Activated CD4-positive, alpha-beta T cell treated with anti-CD3 and anti-CD28 coated beads for 36 hours (primary cell): ENCODE measurements at regions not wholly inside any gene's neighbourhood (a gene's known extent, or its start where the extent isn't known, plus 50 kb on each side); places are given as distances from the start of the nearest gene placed in this dataset.

Experiments used
- ATAC-seq: fragments of 200-7000 bp; cut with Tn5 transposase; one replicate; pipeline ENCODE4 v1.10.0; 2021; ENCODE audit warnings: mild to moderate bottlenecking, moderate library complexity
- CTCF ChIA-PET: fragments of 350-600 bp; sonication (Branson Sonifier 250); formaldehyde crosslinking; loops from one replicate; lab custom pipeline; 2021; ENCODE audit warnings: antibody characterized with exemption; lab: Charles Lee
- POLR2A ChIA-PET: fragments of 350-600 bp; sonication (Branson Sonifier 250); formaldehyde crosslinking; loops from one replicate; lab custom pipeline; 2021; ENCODE audit warnings: antibody characterized with exemption, inconsistent platforms; lab: Charles Lee
- DNase-seq: peaks from one replicate; pipeline ENCODE4 v3.0.0-alpha.2; 2020
- H3K27ac Mint-ChIP-seq: one replicate; pipeline ENCODE4 v1.8.0; 2021; ENCODE audit warnings: mixed read lengths
- H3K27me3 Mint-ChIP-seq: one replicate; pipeline ENCODE4 v1.8.0; 2021; ENCODE audit warnings: mixed read lengths
- H3K36me3 Mint-ChIP-seq: one replicate; pipeline ENCODE4 v1.8.0; 2021; ENCODE audit warnings: low read depth, mixed read lengths
- H3K4me1 Mint-ChIP-seq: one replicate; pipeline ENCODE4 v1.8.0; 2021; ENCODE audit warnings: mixed read lengths
- H3K4me3 Mint-ChIP-seq: one replicate; pipeline ENCODE4 v1.8.0; 2021; ENCODE audit warnings: mild to moderate bottlenecking, moderate library complexity, mixed read lengths
- H3K9me3 Mint-ChIP-seq: one replicate; pipeline ENCODE4 v1.8.0; 2021; ENCODE audit warnings: low read depth, mixed read lengths
- intact Hi-C, 2 experiments: fragments of 100-400 bp; cut with DNase I in 1 of 2; cut with micrococcal nuclease in 1 of 2; formaldehyde crosslinking; loops; one replicate each; pipeline versions ENCODE4 v1.14.2 to v1.15.1; 2022 to 2024; cut with DNase I, micrococcal nuclease

- CTCF ChIA-PET: interaction anchor here (0.8 kb wide), 1 partner anchor 203 kb away, joined by 3 read pairs; no protein-coding TSS in a partner anchor
- H3K27me3 Mint-ChIP-seq: no peaks in the 10 kb centered on the region
- no peaks in the 10 kb centered on the region for H3K9me3 Mint-ChIP-seq
- DNase-seq: no peak
- H3K4me1 Mint-ChIP-seq: peaks cover 22% of the 10 kb centered on the region
- no peaks in the 10 kb centered on the region for H3K36me3 Mint-ChIP-seq
- no peak overlapping the region for H3K27ac Mint-ChIP-seq
- intact Hi-C loops: loop anchor here in 1 of 2 experiments (10.0 kb wide), 1 partner anchor 82 kb away; no protein-coding TSS in a partner anchor
- no peak for ATAC-seq
- POLR2A ChIA-PET: no interaction called here
- H3K4me3 Mint-ChIP-seq: no peak overlapping the region
Observed at GRCh38 chr21:35216996-35217395, 167.9 kb upstream of the RUNX1 start.

DNA sequence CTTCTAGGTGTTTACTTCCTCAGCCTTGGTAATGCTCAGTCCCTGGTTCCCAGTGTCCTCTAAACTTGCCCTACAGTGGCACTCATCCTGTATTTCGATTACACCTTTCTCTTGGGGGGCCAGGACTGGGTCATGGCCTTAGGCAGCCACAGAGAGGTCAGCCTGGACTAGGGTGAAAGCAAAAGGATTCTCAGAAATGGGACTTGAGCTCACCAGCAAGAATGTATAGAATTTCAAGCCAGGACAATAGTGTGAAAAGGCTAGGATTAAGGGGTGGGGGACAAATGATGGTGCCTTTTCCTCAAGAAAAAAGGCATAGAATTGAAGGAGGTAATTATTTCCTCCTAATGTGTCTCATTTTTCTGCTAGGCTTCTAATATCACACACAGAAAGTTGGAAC is 166.8 kb upstream of the RUNX1 start:
- ChIA-PET POLR2A (no interaction called here), CTCF (interaction anchor here (0.7 to 3.1 kb wide), 2 partner anchors 11 to 706 kb away, joined by 3 to 14 read pairs; no protein-coding TSS in a partner anchor)
- DNase-seq (no peak), ATAC-seq (no peak)
- Mint-ChIP-seq H3K27ac (no peak overlapping the region), H3K9me3 (no peaks in the 10 kb centered on the region), H3K4me3 (no peak overlapping the region), H3K27me3 (no peaks in the 10 kb centered on the region), H3K36me3 (no peaks in the 10 kb centered on the region), H3K4me1 (peaks cover 16% of the 10 kb centered on the region)
- intact Hi-C loops: loop anchor here in 1 of 2 experiments (10.0 kb wide), 1 partner anchor 81 kb away; no protein-coding TSS in a partner anchor

DNA sequence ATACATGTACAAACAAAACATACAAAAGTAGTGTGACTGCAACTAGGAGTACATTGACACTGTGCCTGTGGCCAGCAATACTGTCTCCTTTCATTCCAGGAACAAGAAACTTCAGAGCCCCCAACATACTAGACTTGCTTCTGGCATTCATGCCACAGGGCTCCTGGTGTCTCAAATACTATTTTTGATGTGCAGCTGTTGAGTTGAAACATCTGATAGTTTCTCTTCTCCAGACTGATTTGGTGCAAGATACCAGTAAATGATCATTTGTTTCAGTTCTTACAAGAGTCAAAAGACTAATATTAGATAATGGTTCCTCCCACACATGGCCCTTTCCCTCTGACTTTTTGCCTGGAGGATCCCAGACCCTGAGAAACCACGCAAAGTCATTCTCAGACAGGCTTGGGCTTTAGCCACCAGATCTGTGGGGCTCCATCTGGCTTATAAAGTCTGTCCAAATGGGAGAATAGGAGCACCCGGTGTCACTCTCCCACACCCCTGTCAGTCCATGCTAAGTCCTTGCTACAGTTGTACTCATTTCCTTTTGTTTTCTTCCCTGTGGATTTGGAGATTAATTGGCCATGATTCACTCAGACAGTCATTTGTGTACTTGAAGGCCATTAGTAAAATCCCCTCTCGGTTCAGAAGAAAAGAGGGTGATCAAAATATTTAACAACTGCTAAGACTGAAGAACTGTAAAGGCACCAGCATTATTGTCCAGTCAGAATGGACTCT is 163.5 kb upstream of the RUNX1 start:
- no peaks in the 10 kb centered on the region for H3K27me3 Mint-ChIP-seq
- H3K4me3 Mint-ChIP-seq: no peak overlapping the region
- intact Hi-C loops: loop anchor here in 1 of 2 experiments (10.0 kb wide), 1 partner anchor 78 kb away; no protein-coding TSS in a partner anchor
- peaks cover 10% of the 10 kb centered on the region for H3K9me3 Mint-ChIP-seq
- no peak overlapping the region for H3K27ac Mint-ChIP-seq
- DNase-seq (no peak), ATAC-seq (no peak)
- H3K36me3 Mint-ChIP-seq: no peaks in the 10 kb centered on the region
- ChIA-PET CTCF (no interaction called here), POLR2A (interaction anchor here (0.7 kb wide), 1 partner anchor 188 kb away, joined by 8 read pairs; no protein-coding TSS in a partner anchor)
- peaks cover 6% of the 10 kb centered on the region for H3K4me1 Mint-ChIP-seq

DNA sequence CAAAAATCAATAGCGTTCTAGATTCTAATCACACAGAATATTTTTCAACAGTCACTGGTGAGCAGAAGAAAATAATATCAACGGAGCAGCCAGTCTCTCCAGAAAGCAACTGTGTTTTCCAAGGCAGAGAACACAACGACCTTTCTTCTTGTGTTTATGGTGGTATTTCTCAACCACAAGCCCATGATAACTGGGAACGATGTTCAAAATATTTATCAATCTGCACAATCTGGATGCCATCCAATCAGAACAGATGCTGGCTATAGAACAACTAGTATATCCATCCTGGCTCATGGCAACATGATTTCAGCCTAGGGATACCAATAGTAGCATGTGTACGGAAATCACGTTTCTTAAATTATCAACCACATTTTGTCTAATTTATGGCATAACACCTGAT is 162.7 kb upstream of the RUNX1 start:
- intact Hi-C loops: loop anchor here in 1 of 2 experiments (10.0 kb wide), 1 partner anchor 77 kb away; no protein-coding TSS in a partner anchor
- no peak overlapping the region for H3K27ac Mint-ChIP-seq
- ChIA-PET POLR2A (no interaction called here), CTCF (interaction anchor here (1.1 kb wide), 1 partner anchor 10 kb away, joined by 3 read pairs; no protein-coding TSS in a partner anchor)
- H3K36me3 Mint-ChIP-seq: no peaks in the 10 kb centered on the region
- no peaks in the 10 kb centered on the region for H3K4me1 Mint-ChIP-seq
- no peak overlapping the region for H3K4me3 Mint-ChIP-seq
- DNase-seq (no peak), ATAC-seq (no peak)
- no peaks in the 10 kb centered on the region for H3K27me3 Mint-ChIP-seq
- H3K9me3 Mint-ChIP-seq: peaks cover 10% of the 10 kb centered on the region

- Mint-ChIP-seq H3K4me1 (peaks cover 11% of the 10 kb centered on the region), H3K9me3 (peaks cover 10% of the 10 kb centered on the region), H3K27me3 (no peaks in the 10 kb centered on the region), H3K36me3 (no peaks in the 10 kb centered on the region), H3K4me3 (no peak overlapping the region), H3K27ac (no peak overlapping the region)
- intact Hi-C loops: loop anchor here in 1 of 2 experiments (10.0 kb wide), 1 partner anchor 75 kb away; no protein-coding TSS in a partner anchor
- ATAC-seq: no peak
- POLR2A ChIA-PET: no interaction called here
- CTCF ChIA-PET: interaction anchor here (1.8 kb wide), 1 partner anchor 9 kb away, joined by 4 read pairs; no protein-coding TSS in a partner anchor
- no peak for DNase-seq
Observed at GRCh38 chr21:35210093-35210492, 161.0 kb upstream of the RUNX1 start.

- Mint-ChIP-seq H3K9me3 (peaks cover 10% of the 10 kb centered on the region), H3K4me1 (peaks cover 18% of the 10 kb centered on the region), H3K27ac (no peak overlapping the region), H3K4me3 (no peak overlapping the region), H3K36me3 (no peaks in the 10 kb centered on the region), H3K27me3 (no peaks in the 10 kb centered on the region)
- intact Hi-C loops: no loop called here
- ChIA-PET CTCF (interaction anchor here (0.7 to 1.8 kb wide), 4 partner anchors 10 to 121 kb away, joined by 3 to 5 read pairs (median 4); no protein-coding TSS in a partner anchor), POLR2A (no interaction called here)
- ATAC-seq: no peak
- DNase-seq: no peak
Observed at GRCh38 chr21:35208810-35209517, 159.9 kb upstream of the RUNX1 start.

- intact Hi-C loops: no loop called here
- DNase-seq (no peak), ATAC-seq (no peak)
- Mint-ChIP-seq H3K36me3 (no peaks in the 10 kb centered on the region), H3K9me3 (peaks cover 10% of the 10 kb centered on the region), H3K27me3 (no peaks in the 10 kb centered on the region), H3K27ac (no peak overlapping the region), H3K4me3 (no peak overlapping the region), H3K4me1 (peaks cover 26% of the 10 kb centered on the region)
- ChIA-PET POLR2A (no interaction called here), CTCF (interaction anchor here (0.7 to 1.0 kb wide), 2 partner anchors 15 to 100 kb away, joined by 3 read pairs; no protein-coding TSS in a partner anchor)
Observed at GRCh38 chr21:35208104-35208503, 159.0 kb upstream of the RUNX1 start.

GRCh38 chr21:35207322-35207721 is 158.2 kb upstream of the RUNX1 start:
- ChIA-PET POLR2A (interaction anchor here (0.5 kb wide), 1 partner anchor 1177 kb away, joined by 3 read pairs; no protein-coding TSS in a partner anchor), CTCF (interaction anchor here (1.0 kb wide), 2 partner anchors 9 to 16 kb away, joined by 3 read pairs; no protein-coding TSS in a partner anchor)
- ATAC-seq: no peak
- DNase-seq: no peak
- H3K9me3 Mint-ChIP-seq: peaks cover 10% of the 10 kb centered on the region
- H3K27me3 Mint-ChIP-seq: no peaks in the 10 kb centered on the region
- no peaks in the 10 kb centered on the region for H3K36me3 Mint-ChIP-seq
- intact Hi-C loops: no loop called here
- H3K4me1 Mint-ChIP-seq: peaks cover 30% of the 10 kb centered on the region
- no peak overlapping the region for H3K27ac Mint-ChIP-seq
- H3K4me3 Mint-ChIP-seq: no peak overlapping the region

GRCh38 chr21:35206141-35207125 is 157.3 kb upstream of the RUNX1 start:
- H3K36me3 Mint-ChIP-seq: no peaks in the 10 kb centered on the region
- H3K27me3 Mint-ChIP-seq: no peaks in the 10 kb centered on the region
- intact Hi-C loops: no loop called here
- peaks cover 30% of the 10 kb centered on the region for H3K4me1 Mint-ChIP-seq
- ChIA-PET POLR2A (interaction anchor here (0.5 kb wide), 1 partner anchor 1176 kb away, joined by 3 read pairs; no protein-coding TSS in a partner anchor), CTCF (interaction anchor here (1.0 to 2.4 kb wide), 2 partner anchors 8 kb away, joined by 3 to 14 read pairs; no protein-coding TSS in a partner anchor)
- DNase-seq (no peak), ATAC-seq (no peak)
- H3K9me3 Mint-ChIP-seq: peaks cover 10% of the 10 kb centered on the region
- peak overlapping the region; percentile 86 for H3K27ac Mint-ChIP-seq
- no peak overlapping the region for H3K4me3 Mint-ChIP-seq

DNA sequence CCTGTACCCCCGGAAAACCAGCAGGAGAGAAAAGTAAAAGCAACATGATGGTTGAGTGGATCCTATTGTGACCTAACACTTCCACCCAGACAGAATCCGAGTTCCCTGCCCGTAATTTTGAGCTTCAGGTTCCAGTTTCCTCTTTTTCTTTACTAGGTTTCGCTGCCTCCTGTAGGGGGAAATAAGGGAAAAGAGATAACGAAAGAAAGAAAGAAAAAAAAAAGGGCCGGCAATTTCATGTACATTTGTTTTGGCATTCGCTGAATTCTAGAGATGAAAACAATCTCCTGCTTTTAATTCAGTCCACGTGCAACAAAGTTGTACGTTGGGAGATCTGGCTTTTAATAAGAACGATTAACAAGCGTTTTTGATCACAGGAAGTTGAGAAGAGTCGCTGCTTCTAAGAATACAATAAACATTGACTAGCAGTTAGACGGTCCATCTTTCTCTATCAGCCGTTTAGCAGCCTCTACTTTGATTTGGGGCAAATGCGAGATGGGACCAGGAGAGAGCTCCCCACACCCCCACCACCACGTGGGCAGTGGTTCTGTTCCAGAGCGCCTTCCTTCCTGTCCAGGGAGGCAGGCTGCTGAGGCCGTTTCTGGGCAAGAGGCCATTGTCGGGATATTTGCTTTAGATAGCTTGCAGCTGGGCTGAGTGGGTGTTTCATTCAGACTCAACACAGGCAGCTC is 155.9 kb upstream of the RUNX1 start:
- H3K27ac Mint-ChIP-seq: peak overlapping the region; percentile 86
- H3K4me3 Mint-ChIP-seq: peak overlapping the region; percentile 60
- DNase-seq (peak; percentile 30), ATAC-seq (peak; percentile 53)
- intact Hi-C loops: no loop called here
- POLR2A ChIA-PET: interaction anchor here (0.7 to 0.9 kb wide), 3 partner anchors 66 to 212 kb away, joined by 3 to 5 read pairs (median 3); no protein-coding TSS in a partner anchor
- H3K9me3 Mint-ChIP-seq: peaks cover 3% of the 10 kb centered on the region
- no peaks in the 10 kb centered on the region for H3K27me3 Mint-ChIP-seq
- peaks cover 30% of the 10 kb centered on the region for H3K4me1 Mint-ChIP-seq
- CTCF ChIA-PET: interaction anchor here (0.6 to 2.4 kb wide), 3 partner anchors 10 to 316 kb away, joined by 3 to 14 read pairs (median 3); no protein-coding TSS in a partner anchor
- H3K36me3 Mint-ChIP-seq: no peaks in the 10 kb centered on the region
